Astrocyte of the spinal cord (primary cell): ENCODE measurements at regions not wholly inside any gene's neighbourhood (a gene's known extent, or its start where the extent isn't known, plus 50 kb on each side); places are given as distances from the start of the nearest gene placed in this dataset.

Source experiments
- DNase-seq: peaks from one replicate; pipeline ENCODE4 v3.0.0; 2011; ENCODE audit warnings: low read depth, low spot score
- H3K4me3 ChIP-seq: 2 replicates; pipeline ENCODE4 v1.5.1; 2011; ENCODE audit warnings: low read depth, mild to moderate bottlenecking, low read length, moderate library complexity
- in situ Hi-C: cut with HindIII; loops from 2 replicates; pipeline ENCODE4 v1.10.0; 2017; ENCODE audit warnings: low sequenced_read_pairs
- TF ChIP-seq, protein P1 (sequence below): IDR thresholded peaks from 2 replicates; pipeline ENCODE4 v1.5.1; 2012; ENCODE audit warnings: low read depth, mild to moderate bottlenecking, low read length, inconsistent platforms

DNA sequence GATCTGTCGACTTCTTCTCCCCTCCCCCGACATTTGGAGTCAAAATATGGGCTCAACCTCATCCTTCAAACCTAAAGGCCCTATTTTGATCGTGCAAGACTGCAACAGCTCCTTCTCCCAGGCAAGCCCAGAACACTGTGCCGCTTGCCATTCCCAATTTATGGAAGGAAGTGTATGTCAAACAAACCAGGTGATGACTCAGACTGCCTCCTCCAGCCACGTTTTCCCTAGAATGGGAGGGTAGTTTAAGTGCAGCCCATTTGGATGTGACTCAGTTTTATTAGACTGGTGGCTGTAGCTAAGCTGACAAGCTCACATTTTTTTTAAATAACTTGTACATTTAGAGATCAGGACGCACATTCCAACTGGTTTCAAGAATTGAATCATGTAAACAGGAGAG lies 570.4 kb upstream of the DIPK2B start:
- DNase-seq: peak; percentile 91
- in situ Hi-C loops: no loop called here
- H3K4me3 ChIP-seq: peak overlapping the region; percentile 69
- TF ChIP-seq, protein P1, sequence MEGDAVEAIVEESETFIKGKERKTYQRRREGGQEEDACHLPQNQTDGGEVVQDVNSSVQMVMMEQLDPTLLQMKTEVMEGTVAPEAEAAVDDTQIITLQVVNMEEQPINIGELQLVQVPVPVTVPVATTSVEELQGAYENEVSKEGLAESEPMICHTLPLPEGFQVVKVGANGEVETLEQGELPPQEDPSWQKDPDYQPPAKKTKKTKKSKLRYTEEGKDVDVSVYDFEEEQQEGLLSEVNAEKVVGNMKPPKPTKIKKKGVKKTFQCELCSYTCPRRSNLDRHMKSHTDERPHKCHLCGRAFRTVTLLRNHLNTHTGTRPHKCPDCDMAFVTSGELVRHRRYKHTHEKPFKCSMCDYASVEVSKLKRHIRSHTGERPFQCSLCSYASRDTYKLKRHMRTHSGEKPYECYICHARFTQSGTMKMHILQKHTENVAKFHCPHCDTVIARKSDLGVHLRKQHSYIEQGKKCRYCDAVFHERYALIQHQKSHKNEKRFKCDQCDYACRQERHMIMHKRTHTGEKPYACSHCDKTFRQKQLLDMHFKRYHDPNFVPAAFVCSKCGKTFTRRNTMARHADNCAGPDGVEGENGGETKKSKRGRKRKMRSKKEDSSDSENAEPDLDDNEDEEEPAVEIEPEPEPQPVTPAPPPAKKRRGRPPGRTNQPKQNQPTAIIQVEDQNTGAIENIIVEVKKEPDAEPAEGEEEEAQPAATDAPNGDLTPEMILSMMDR: no peak

GRCh38 chrX:45769761-45770582 lies 569.3 kb upstream of the DIPK2B start:
- in situ Hi-C loops: no loop called here
- peak overlapping the region; percentile 69 for H3K4me3 ChIP-seq
- TF ChIP-seq, protein P1: no peak
- peak; percentile 92 for DNase-seq

- TF ChIP-seq, protein P1: no peak
- H3K4me3 ChIP-seq: peak overlapping the region; percentile 69
- DNase-seq: peak; percentile 43
- in situ Hi-C loops: no loop called here
Measured at GRCh38 chrX:45768666-45769236, 568.1 kb upstream of the DIPK2B start.

GRCh38 chrX:45766981-45767501 lies 566.4 kb upstream of the DIPK2B start:
- TF ChIP-seq, protein P1: no peak
- in situ Hi-C loops: no loop called here
- DNase-seq: peak; percentile 52
- peak overlapping the region; percentile 69 for H3K4me3 ChIP-seq

DNA sequence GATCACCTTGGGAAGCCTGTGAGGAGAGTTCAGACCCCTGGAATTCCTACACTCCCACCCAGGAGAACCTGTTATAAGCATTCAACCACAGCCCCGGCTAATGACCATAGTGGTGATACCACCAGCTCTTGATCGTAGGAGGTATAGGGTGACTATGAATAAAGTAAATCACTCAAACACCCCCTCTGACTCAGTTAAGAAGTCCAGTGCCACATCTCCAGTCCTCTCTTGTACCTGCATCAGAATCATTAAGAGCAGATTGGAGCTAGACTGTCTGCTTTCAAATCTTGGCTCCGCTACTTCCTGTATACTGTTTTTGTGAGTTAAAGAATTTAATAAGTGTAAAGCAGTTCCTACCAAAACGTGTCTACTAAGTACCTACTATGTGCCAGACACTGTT lies 565.1 kb upstream of the DIPK2B start:
- peak; percentile 30 for DNase-seq
- in situ Hi-C loops: no loop called here
- peak overlapping the region; percentile 69 for H3K4me3 ChIP-seq
- TF ChIP-seq, protein P1: no peak

DNA sequence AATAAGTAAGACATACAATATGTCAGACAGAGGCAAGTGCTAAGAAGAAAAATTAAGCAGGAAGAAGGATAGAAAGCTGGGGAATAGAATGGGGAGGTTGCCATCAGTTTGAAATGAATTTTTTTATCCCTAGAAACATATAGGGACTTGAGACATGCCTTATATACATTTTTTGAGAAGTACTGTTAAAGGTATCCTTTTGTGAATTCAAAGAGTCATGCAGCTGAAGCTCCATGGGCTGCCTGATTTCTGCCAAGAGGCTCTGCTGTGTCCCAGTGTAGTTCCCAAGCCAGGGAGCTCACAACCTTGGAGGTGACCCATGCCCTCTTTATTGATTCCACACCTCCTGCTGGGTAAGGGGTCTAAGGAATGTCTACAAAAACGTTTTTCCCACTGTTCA lies 564.6 kb upstream of the DIPK2B start:
- DNase-seq: no peak
- in situ Hi-C loops: no loop called here
- H3K4me3 ChIP-seq: peak overlapping the region; percentile 69
- TF ChIP-seq, protein P1: no peak
